HG02981 (cell line): ENCODE measurements at regions not wholly inside any gene's neighbourhood (a gene's known extent, or its start where the extent isn't known, plus 50 kb on each side); places are given as distances from the start of the nearest gene placed in this dataset.
A peak's percentile ranks its signal among the peaks of the same experiment; 100 is the strongest.

Source experiments
- ATAC-seq: cut with Tn5 transposase; IDR thresholded peaks from one replicate; pipeline ENCODE4 v1.9.1; 2021; ENCODE audit warnings: mild to moderate bottlenecking, moderate library complexity; ENCODE audit not compliant: unreplicated experiment

- ATAC-seq: no peak
Observed at GRCh38 chr10:44593952-44594351, 209.1 kb upstream of the CXCL12 start.

GRCh38 chr10:44607116-44607515 is 222.2 kb upstream of the CXCL12 start:
- no peak for ATAC-seq

- ATAC-seq: no peak
Observed at GRCh38 chr10:44618910-44619309, 234.0 kb upstream of the CXCL12 start.

GRCh38 chr10:44619521-44619920 is 234.6 kb upstream of the CXCL12 start:
- ATAC-seq: no peak

GRCh38 chr10:44619975-44620374 is 235.1 kb upstream of the CXCL12 start:
- no peak for ATAC-seq

- ATAC-seq: no peak
Observed at GRCh38 chr10:44627591-44628354, 242.9 kb upstream of the CXCL12 start.

- no peak for ATAC-seq
Observed at GRCh38 chr10:44628921-44629320, 244.0 kb upstream of the CXCL12 start.

- no peak for ATAC-seq
Observed at GRCh38 chr10:44635176-44635575, 250.3 kb upstream of the CXCL12 start.

- no peak for ATAC-seq
Observed at GRCh38 chr10:44636625-44637024, 251.7 kb upstream of the CXCL12 start.

- ATAC-seq: no peak
Observed at GRCh38 chr10:44640429-44640828, 255.5 kb upstream of the CXCL12 start.

GRCh38 chr10:44647473-44647872 is 262.6 kb upstream of the CXCL12 start:
- ATAC-seq: no peak

GRCh38 chr10:44647877-44648542 is 263.1 kb upstream of the CXCL12 start:
- peak; percentile 76 for ATAC-seq

GRCh38 chr10:44650691-44651661 is 260.2 kb upstream of the TMEM72 start:
- no peak for ATAC-seq

GRCh38 chr10:44651834-44652233 is 259.3 kb upstream of the TMEM72 start:
- ATAC-seq: no peak

GRCh38 chr10:44659320-44659719 is 251.8 kb upstream of the TMEM72 start:
- no peak for ATAC-seq

- ATAC-seq: no peak
Observed at GRCh38 chr10:44660271-44660670, 250.9 kb upstream of the TMEM72 start.

GRCh38 chr10:44662051-44662450 is 249.1 kb upstream of the TMEM72 start:
- ATAC-seq: no peak

GRCh38 chr10:44668336-44668735 is 242.8 kb upstream of the TMEM72 start:
- ATAC-seq: no peak

GRCh38 chr10:44671319-44671718 is 239.8 kb upstream of the TMEM72 start:
- ATAC-seq: no peak

- no peak for ATAC-seq
Observed at GRCh38 chr10:44673245-44673983, 237.7 kb upstream of the TMEM72 start.
